Keratinocyte (primary cell): ENCODE measurements at regions not wholly inside any gene's neighbourhood (a gene's known extent, or its start where the extent isn't known, plus 50 kb on each side); places are given as distances from the start of the nearest gene placed in this dataset.

Source experiments
- DNase-seq: peaks from one replicate; pipeline ENCODE4 v3.0.0-alpha.2; 2011; ENCODE audit warnings: low read depth, missing footprints, low spot score
- FAIRE-seq: peaks from 2 replicates; lab custom pipeline; 2011; peaks lifted over from hg19 to GRCh38; lab: Jason Lieb, UNC
- H2AFZ ChIP-seq: 2 replicates; pipeline ENCODE4 v1.6.0; 2012; ENCODE audit warnings: low read length, control low read depth, inconsistent platforms; ENCODE audit not compliant: control insufficient read depth
- H3K27ac ChIP-seq: 2 replicates; pipeline ENCODE4 v1.5.1; 2011; ENCODE audit warnings: low read length; ENCODE audit not compliant: control insufficient read depth, insufficient read depth
- H3K27me3 ChIP-seq: 3 replicates; pipeline ENCODE4 v1.6.0; 2011; ENCODE audit warnings: low read length; ENCODE audit not compliant: control insufficient read depth, insufficient read depth; ENCODE audit errors: extremely low read depth
- H3K36me3 ChIP-seq, 2 experiments: 2 replicates in 1 of 2; 3 replicates in 1 of 2; pipeline ENCODE4 v1.5.1; 2011; ENCODE audit warnings: low read length in 2 of 2, mild to moderate bottlenecking in 1 of 2; ENCODE audit not compliant: control insufficient read depth in 2 of 2, insufficient read depth in 2 of 2; ENCODE audit errors: extremely low read depth in 1 of 2
- H3K4me1 ChIP-seq: 3 replicates; pipeline ENCODE4 v1.5.1; 2011; ENCODE audit warnings: low read length; ENCODE audit not compliant: control insufficient read depth, insufficient read depth; ENCODE audit errors: extremely low read depth
- H3K4me2 ChIP-seq: 3 replicates; pipeline ENCODE4 v1.6.0; 2011; ENCODE audit warnings: low read depth, low read length; ENCODE audit not compliant: control insufficient read depth, insufficient read depth; ENCODE audit errors: extremely low read depth
- H3K4me3 ChIP-seq, 3 experiments: fragments of 200-600 bp in 1 of 3; sonication (generic) in 1 of 3; 2 replicates in 2 of 3; 3 replicates in 1 of 3; pipeline ENCODE4 v1.5.1; 2011 to 2016; ENCODE audit warnings: low read length in 3 of 3, mild to moderate bottlenecking in 3 of 3, control low read depth in 2 of 3, inconsistent platforms in 1 of 3, low read depth in 1 of 3, mixed read lengths in 1 of 3, mixed run types in 1 of 3, moderate library complexity in 1 of 3; ENCODE audit not compliant: control insufficient read depth in 2 of 3, insufficient read depth in 2 of 3; ENCODE audit errors: extremely low read depth in 1 of 3
- H3K79me2 ChIP-seq: 2 replicates; pipeline ENCODE4 v1.6.0; 2012; ENCODE audit warnings: low read length; ENCODE audit not compliant: control insufficient read depth, insufficient read depth
- H3K9ac ChIP-seq: 3 replicates; pipeline ENCODE4 v1.6.0; 2011; ENCODE audit warnings: low read length; ENCODE audit not compliant: control insufficient read depth, insufficient read depth; ENCODE audit errors: extremely low read depth
- H3K9me1 ChIP-seq: 3 replicates; pipeline ENCODE4 v1.6.0; 2011; ENCODE audit warnings: low read length; ENCODE audit not compliant: control insufficient read depth, insufficient read depth; ENCODE audit errors: extremely low read depth
- H3K9me3 ChIP-seq: 2 replicates; pipeline ENCODE4 v1.5.1; 2012; ENCODE audit warnings: low read depth, low read length; ENCODE audit not compliant: control insufficient read depth
- H4K20me1 ChIP-seq: 3 replicates; pipeline ENCODE4 v1.6.0; 2011; ENCODE audit warnings: low read length; ENCODE audit not compliant: control insufficient read depth, insufficient read depth; ENCODE audit errors: extremely low read depth
- CTCF ChIP-seq, 3 experiments: IDR thresholded peaks in 1 of 3; conservative IDR thresholded peaks in 1 of 3; optimal IDR thresholded peaks in 1 of 3; 2 replicates in 2 of 3; 3 replicates in 1 of 3; pipeline versions ENCODE3 to v1.5.1; 2011; ENCODE audit warnings: low read length in 3 of 3, mild to moderate bottlenecking in 3 of 3, moderate library complexity in 2 of 3, control low read depth in 1 of 3, inconsistent platforms in 1 of 3; ENCODE audit not compliant: insufficient read depth in 2 of 3; ENCODE audit errors: extremely low read depth in 1 of 3
- EZH2 ChIP-seq: IDR thresholded peaks from one replicate; pipeline ENCODE4 v1.6.1; 2012; ENCODE audit warnings: inconsistent platforms, mild to moderate bottlenecking, low read length, moderate library complexity
- dilution Hi-C: fragments of 300-500 bp; cut with MboI; formaldehyde crosslinking; loops from one replicate; pipeline ENCODE4 v1.7.0; 2020; ENCODE audit warnings: low sequenced_read_pairs; ENCODE audit not compliant: extremely low pct_ligation_motif_present

- H3K4me3 ChIP-seq: no peak overlapping the region
- FAIRE-seq: no peak
- H2AFZ ChIP-seq: no peak overlapping the region
- H3K4me1 ChIP-seq: no peaks in the 10 kb centered on the region
- peaks cover 4% of the 10 kb centered on the region for H3K27me3 ChIP-seq
- no peak overlapping the region for H3K9ac ChIP-seq
- no peaks in the 10 kb centered on the region for H3K36me3 ChIP-seq
- no peaks in the 10 kb centered on the region for H4K20me1 ChIP-seq
- no peak for DNase-seq
- no peak overlapping the region for H3K4me2 ChIP-seq
- no peak for TF ChIP-seq EZH2
- no peak for TF ChIP-seq CTCF (optimal IDR thresholded peaks at IDR 0.05 in 1 of 3, IDR thresholded peaks at IDR 0.05 in 1 of 3, conservative IDR thresholded peaks at IDR 0.05 in 1 of 3; ENCODE audit: extremely low read depth in 1 of 3, insufficient read depth in 2 of 3, low read length in 3 of 3)
- H3K9me1 ChIP-seq: no peaks in the 10 kb centered on the region
- no peaks in the 10 kb centered on the region for H3K9me3 ChIP-seq
- H3K79me2 ChIP-seq: no peaks in the 10 kb centered on the region
- dilution Hi-C loops: no loop called here
- no peak overlapping the region for H3K27ac ChIP-seq
Observed at GRCh38 chr15:72982714-72983113, 69.5 kb upstream of the NEO1 start.

GRCh38 chr15:72980661-72981060 lies 71.6 kb upstream of the NEO1 start:
- Histone ChIP-seq H3K36me3 (no peaks in the 10 kb centered on the region), H3K27ac (no peak overlapping the region), H3K9me1 (no peaks in the 10 kb centered on the region), H3K27me3 (peaks cover 4% of the 10 kb centered on the region), H3K79me2 (no peaks in the 10 kb centered on the region), H3K9ac (no peak overlapping the region), H2AFZ (no peak overlapping the region), H3K9me3 (no peaks in the 10 kb centered on the region), H4K20me1 (no peaks in the 10 kb centered on the region), H3K4me3 (no peak overlapping the region), H3K4me1 (no peaks in the 10 kb centered on the region), H3K4me2 (no peak overlapping the region)
- TF ChIP-seq CTCF (optimal IDR thresholded peaks at IDR 0.05 in 1 of 3, IDR thresholded peaks at IDR 0.05 in 1 of 3, conservative IDR thresholded peaks at IDR 0.05 in 1 of 3; ENCODE audit: extremely low read depth in 1 of 3, insufficient read depth in 2 of 3, low read length in 3 of 3): no peak
- TF ChIP-seq EZH2: no peak
- no peak for FAIRE-seq
- no peak for DNase-seq
- dilution Hi-C loops: no loop called here
